HG03066 (cell line): ENCODE measurements at regions not wholly inside any gene's neighbourhood (a gene's known extent, or its start where the extent isn't known, plus 50 kb on each side); places are given as distances from the start of the nearest gene placed in this dataset.
A peak's percentile ranks its signal among the peaks of the same experiment; 100 is the strongest.

ENCODE experiments used
- ATAC-seq: cut with Tn5 transposase; IDR thresholded peaks from one replicate; pipeline ENCODE4 v1.9.1; 2021; ENCODE audit warnings: low read depth; ENCODE audit not compliant: unreplicated experiment

DNA sequence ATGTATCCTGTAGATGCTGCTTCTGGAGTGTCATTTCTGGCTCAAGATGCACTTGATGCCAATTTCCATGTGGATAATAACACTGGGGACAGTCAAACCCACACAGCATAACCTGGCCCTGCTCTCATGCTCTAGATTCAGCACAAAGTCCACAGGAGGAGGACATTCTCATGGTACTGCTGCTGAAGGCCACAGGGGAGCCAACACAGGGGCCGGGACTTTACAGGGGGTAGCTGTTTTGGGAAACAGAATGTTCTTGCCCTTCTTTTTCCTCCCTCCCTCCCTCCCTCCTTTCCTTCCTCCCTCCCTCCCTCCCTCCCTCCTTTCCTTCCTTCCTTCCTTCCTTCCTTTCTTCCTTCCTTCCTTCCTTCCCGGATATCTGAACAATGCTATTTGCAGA, 477.4 kb downstream of the PDCD6IP start:
- no peak for ATAC-seq

DNA sequence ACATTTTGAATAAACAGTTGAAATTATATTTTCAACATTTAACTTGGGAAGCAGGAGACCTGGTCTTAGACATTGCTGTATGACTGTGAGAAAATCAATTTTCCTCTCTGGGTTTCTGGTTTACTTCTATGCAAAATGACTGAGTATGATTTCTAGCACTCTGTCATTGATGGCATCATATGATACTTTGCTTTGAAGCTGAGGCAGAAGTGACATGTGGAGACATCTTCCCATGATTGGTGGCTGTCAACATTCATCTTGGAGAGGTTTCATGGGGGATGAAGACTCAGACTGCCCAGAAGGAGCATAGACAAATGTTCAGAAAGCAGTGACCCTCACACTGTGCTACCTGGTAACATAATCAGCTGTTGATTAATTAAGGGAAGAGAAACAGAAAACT, 477.9 kb downstream of the PDCD6IP start:
- no peak for ATAC-seq

GRCh38 chr3:34277110-34277509, 478.7 kb downstream of the PDCD6IP start:
- ATAC-seq = no peak

- no peak for ATAC-seq
Observed at GRCh38 chr3:34279901-34280300, 481.5 kb downstream of the PDCD6IP start.

- ATAC-seq = no peak
Observed at GRCh38 chr3:34283751-34284150, 485.3 kb downstream of the PDCD6IP start.

DNA sequence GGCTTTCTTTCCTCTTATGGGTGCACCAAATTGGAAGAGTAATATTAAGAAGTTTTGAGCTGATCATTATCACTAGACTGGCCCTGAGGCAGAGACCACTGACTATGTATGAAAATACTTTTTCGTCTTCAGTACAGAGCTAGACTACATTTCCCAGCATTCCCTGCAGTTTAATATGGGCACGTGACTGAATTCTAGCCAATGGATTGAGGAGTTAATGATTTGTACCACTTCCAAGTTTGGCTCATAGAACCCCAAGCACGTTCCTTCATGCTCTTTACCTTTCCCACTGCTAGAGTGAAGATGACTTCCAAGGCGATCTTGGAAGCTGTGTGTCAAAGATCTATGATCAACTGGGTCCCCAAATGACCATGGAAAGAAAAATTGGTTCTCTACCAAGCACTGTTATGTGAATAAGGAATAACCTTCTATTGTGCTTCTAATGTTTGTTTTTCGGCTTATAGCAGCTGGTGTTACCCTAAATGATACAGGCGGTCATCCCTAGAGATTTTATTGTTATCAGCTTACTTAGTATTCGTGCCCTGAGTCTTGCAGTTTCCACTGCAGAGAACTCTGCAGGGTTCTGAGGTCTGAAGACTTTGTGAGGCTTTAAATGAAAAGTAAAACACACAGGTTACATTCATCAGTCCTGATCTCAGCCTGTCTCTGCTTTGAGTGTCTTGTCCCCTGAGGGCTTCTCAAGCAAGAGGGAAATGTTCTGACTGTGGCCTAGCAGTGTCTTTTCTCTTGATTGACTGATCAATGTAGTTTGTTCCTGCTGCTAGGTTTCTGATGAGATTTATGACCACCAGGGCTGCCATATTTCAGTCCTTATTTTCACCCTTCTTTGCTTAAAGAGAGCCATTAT, 486.8 kb downstream of the PDCD6IP start:
- no peak for ATAC-seq

GRCh38 chr3:34285827-34286188, 487.4 kb downstream of the PDCD6IP start:
- ATAC-seq = no peak

DNA sequence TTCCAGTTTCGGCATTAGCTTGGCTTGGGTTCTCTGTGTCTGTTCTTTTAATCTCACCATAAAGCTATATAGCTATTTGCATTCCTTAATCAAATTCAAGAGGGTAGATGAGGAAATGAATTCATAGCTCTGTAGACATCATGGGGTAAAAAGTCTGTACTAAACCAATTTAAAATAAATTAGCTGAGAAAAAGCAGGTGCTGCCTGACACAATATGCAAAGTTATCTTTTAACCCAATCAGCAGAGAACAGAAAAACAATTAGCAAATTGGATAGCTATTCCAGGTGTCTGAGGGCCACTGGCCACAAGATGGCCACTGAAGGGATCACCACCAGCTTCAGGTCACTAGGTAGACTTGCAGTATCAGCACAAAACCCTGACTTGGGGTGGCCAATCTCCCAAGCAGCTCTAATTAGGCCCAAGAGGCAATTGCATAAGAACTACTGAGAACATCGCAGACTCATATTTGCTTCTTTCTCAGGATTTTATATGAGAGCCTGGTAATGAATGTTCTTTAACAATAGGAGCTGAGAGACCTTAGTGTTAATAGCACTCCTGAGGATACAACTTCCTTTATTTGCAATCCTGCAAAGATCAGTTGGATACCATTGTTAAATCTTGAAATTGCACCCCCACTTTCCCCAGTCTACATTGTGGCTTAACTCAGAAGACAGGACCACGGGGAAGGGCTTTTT, 494.3 kb downstream of the PDCD6IP start:
- ATAC-seq = no peak

- no peak for ATAC-seq
Observed at GRCh38 chr3:34294240-34294639, 495.8 kb downstream of the PDCD6IP start.

DNA sequence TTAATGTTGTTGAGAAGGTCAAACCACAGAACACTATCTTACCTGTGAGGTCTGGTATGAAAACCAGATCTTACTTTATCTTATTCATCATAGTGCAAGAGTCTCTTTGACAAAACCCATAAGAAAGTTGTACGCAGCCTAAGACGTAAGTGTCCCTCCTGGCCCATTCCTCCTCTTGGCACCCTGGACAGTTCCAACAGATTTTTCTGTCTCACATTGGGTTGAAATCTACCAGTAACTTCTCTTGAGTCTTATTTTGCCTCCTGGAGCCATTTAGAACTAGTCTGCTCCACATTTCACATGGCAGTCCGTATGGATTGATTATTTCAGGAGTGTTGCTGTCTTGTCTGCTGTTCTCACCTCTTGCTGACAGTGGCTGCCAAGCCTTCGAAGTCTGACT, 498.4 kb downstream of the PDCD6IP start:
- ATAC-seq = no peak

DNA sequence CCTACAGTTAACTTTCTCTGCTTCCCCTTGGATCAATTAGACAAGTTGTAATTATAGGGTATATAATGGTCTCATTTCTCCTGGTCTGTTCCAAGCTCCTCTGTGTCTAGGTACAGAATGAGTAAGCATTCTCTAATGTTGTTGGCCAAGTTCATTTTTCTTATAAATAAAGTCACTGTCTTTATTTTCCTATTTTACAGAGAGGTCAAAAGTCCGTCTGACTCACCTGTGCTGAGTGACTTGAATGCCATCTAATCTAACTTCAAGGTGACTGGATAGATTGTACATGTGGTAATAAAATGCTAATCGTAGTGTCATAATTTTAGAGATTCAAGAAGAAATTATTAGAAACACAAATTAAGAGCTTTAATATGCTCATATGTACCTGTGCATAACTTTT, 500.2 kb downstream of the PDCD6IP start:
- no peak for ATAC-seq

DNA sequence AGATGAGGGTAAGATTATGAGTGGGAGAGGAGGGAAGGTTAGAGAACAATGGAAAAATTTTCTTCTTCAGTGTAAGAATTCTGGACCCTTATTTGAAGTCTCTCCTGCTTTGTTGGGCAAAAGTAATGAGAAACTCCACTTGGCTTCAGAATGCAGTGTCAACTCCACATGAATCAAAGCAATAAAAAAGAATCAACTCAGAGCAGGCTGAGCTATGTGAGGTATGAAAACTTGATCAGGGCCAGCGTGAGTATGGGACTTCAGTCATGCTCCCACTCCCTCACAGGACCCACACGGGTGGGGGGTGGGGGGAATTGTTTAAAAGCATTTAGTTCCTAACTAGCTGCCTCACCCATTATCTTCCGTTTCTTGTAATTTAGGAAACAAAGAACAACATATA, 502.2 kb downstream of the PDCD6IP start:
- ATAC-seq = no peak

GRCh38 chr3:34301313-34301712, 502.9 kb downstream of the PDCD6IP start:
- ATAC-seq = no peak

GRCh38 chr3:34305266-34305665, 506.8 kb downstream of the PDCD6IP start:
- no peak for ATAC-seq

- ATAC-seq = no peak
Observed at GRCh38 chr3:34312684-34313083, 514.3 kb downstream of the PDCD6IP start.

- ATAC-seq = no peak
Observed at GRCh38 chr3:34319881-34320280, 521.5 kb downstream of the PDCD6IP start.

DNA sequence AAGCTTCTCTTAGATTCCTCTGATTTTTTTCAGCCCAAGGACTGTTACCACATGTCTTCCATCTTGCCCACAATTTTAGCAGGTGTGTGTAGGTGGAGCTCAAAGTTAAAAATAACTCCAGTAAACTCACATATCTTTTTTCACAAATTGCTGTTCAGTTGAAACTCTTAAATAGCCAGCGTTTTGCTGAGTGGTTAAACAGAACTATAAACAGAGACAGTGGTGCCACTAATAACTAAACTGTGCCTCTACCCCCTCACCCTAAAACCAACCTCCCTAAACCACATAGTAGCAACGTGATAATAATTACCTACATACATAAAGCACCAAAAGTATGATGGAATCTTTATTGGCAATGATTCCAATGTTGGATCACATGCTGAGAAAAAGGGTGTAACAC, 525.1 kb downstream of the PDCD6IP start:
- peak; percentile 80 for ATAC-seq

- ATAC-seq = no peak
Observed at GRCh38 chr3:34346656-34347055, 548.2 kb downstream of the PDCD6IP start.

GRCh38 chr3:34351882-34352777, 553.7 kb downstream of the PDCD6IP start:
- ATAC-seq = no peak

DNA sequence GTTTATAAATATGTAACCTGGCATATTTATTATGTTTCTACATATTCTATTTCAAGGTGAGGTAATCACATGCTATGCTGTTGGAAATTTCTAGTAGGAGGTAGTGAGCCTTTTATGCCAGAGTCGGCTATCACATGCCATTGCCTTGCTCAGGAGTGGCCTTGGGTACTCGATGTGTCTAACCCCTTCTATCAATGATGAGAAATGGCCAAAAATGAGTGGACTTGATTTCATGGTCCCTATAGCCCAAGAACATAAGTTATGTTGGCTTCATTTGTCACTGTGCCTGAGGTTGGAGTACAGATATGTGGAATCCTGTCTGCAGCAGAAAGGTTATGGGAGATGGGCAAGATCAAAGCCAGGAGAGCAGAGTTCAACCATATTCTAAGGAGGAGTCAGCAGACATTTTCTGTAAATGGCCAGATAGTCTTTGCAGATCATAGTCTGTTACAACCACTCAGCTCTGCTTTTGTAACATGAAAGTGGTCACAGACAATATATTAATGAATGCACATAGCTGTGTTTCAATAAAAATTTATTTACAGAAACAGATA, 554.4 kb downstream of the PDCD6IP start:
- no peak for ATAC-seq

- no peak for ATAC-seq
Observed at GRCh38 chr3:34357461-34357860, 559.0 kb downstream of the PDCD6IP start.
